ENCODE measurements at regions not wholly inside any gene's neighbourhood (a gene's known extent, or its start where the extent isn't known, plus 50 kb on each side); places are given as distances from the start of the nearest gene placed in this dataset.

DNA sequence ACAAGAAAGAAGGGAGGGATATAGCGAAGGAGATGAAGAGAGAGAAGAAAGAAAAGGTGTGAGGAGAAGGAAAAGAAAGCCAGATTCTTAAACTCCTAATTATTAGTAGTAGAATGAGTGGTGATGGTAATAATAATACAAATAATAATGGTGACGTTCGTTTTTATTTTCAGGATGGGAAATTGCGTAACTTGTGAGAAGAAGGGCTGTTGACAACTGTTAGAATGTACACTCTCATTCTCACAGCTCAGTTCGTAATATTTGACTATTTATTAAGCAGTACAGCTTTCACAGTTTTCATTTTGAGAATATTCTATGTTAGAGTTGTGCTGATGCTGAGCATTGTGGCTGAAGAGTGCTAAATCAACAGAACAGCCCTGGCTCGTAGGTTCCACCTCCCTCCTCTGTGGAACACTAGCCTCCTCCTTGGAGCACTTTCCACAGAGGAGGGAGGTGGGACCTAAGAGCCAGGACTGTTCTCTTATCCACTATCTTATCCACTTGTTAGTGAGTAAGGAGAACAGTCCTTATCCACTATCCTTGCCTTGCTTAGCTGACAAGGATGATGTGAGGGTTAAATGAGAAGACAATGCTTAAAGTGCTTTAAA lies 258.3 kb upstream of the VLDLR start:
- H3K4me1 Mint-ChIP-seq (ENCODE audit: low read depth), result no peaks in the 10 kb centered on the region
- no peak overlapping the region for H3K4me3 Mint-ChIP-seq
- no peak overlapping the region for H3K27ac Mint-ChIP-seq
- H3K36me3 Mint-ChIP-seq (ENCODE audit: low read depth), result no peaks in the 10 kb centered on the region
- H3K9me3 Mint-ChIP-seq, result no peaks in the 10 kb centered on the region
- intact Hi-C loops (cut with micrococcal nuclease), result no loop called here
- H3K27me3 Mint-ChIP-seq, result peaks cover 1% of the 10 kb centered on the region

DNA sequence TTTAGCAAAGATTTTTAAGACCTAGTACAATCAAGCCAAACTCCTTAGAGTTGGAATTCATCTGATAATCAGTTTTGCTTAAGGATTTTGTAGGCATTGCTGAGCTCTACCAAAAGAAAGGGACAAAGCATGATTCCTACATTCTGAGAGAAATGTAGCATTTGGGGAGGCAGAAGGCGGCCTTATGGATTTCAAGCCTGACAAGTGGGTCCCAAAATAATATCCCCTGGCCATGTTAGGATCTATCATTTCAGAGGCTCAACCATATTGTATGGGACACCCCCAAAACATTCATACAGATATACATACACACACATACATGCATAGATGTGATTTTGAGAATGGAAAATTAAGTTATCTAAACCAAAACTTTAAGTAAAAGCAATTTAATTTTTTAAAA lies 257.8 kb upstream of the VLDLR start:
- Mint-ChIP-seq H3K27ac (no peak overlapping the region), H3K9me3 (no peaks in the 10 kb centered on the region), H3K4me1 (ENCODE audit: low read depth) (no peaks in the 10 kb centered on the region), H3K27me3 (peaks cover 1% of the 10 kb centered on the region), H3K4me3 (no peak overlapping the region), H3K36me3 (ENCODE audit: low read depth) (no peaks in the 10 kb centered on the region)
- intact Hi-C loops (cut with micrococcal nuclease), result no loop called here

DNA sequence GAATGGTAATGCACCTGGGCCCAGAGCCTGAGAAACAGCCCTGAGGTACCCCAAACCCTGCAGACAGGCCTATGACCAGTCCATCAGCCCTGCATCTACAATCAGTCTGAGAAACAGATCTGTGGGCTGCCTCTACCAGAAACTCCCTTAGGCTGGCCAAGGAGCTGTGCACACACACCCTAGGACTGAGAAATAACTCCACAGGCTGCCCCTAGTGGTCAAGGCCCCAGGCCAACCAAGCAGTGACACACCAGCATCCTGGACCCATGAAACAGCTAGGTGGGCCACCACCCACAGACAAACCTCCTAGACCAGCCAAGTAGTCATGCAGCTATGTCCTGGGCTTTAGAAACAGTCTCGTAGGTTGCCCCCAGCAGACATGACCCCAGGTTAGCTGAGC lies 253.6 kb upstream of the VLDLR start:
- Mint-ChIP-seq H3K4me3 (no peak overlapping the region), H3K27ac (no peak overlapping the region), H3K9me3 (no peaks in the 10 kb centered on the region), H3K4me1 (ENCODE audit: low read depth) (no peaks in the 10 kb centered on the region), H3K36me3 (ENCODE audit: low read depth) (no peaks in the 10 kb centered on the region), H3K27me3 (no peaks in the 10 kb centered on the region)
- intact Hi-C loops (cut with micrococcal nuclease), result no loop called here

DNA sequence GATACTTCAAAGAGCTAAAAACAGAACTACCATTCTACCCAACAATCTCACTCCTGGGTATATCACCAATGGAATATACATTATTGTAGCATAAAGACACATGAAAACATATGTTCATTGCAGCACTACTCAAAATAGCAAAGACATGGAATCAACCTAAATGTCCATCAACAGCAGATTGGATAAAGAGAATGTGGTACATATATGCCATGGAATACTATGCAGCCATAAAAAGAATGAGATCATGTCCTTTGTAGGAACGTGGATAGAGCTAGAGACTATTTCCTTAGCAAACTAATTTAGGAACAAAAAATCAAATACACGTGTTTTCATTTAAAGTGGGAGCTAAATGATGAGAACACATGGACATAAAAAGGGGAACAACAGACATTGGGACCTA lies 247.9 kb upstream of the VLDLR start:
- Mint-ChIP-seq H3K4me1 (ENCODE audit: low read depth) (no peaks in the 10 kb centered on the region), H3K27me3 (no peaks in the 10 kb centered on the region), H3K27ac (no peak overlapping the region), H3K36me3 (ENCODE audit: low read depth) (no peaks in the 10 kb centered on the region), H3K4me3 (no peak overlapping the region), H3K9me3 (no peaks in the 10 kb centered on the region)
- intact Hi-C loops (cut with micrococcal nuclease), result no loop called here

DNA sequence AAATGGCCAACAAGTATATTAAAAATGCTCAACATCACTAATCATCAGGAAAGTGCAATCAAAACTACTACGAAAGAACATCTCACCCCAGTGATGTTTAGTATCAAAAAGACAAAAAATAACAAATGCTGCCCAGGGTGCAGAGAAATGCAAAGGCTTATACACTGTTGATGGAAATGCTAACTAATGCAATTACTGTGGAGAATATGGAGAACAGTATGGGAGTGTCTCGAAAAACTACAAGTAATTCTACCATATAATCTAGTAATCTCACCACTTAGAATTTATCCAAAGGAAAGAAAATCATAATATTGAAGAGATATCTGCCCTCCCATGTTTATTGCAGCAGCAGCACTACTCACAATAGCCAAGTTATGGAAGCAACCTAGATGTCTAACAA lies 246.5 kb upstream of the VLDLR start:
- intact Hi-C loops (cut with micrococcal nuclease), result no loop called here

DNA sequence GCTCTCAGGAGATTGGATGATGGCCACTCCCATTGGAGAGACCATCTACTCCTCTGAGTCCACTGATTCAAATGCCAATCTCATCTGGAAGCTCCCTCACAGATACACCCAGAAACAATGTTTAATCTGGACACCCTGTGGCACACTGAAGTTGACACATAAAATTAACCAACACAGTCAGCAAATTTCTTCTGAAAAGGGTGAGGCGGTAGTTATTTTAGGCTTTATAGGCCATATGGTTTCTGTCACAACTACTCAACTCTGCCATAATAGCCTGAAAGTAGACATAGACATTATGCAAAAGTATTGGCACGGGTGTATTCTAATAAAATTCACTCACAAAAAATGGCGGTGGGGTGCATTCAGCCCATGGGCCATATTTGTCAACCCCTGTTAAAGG lies 244.5 kb upstream of the VLDLR start:
- Mint-ChIP-seq H3K4me3 (no peak overlapping the region), H3K27me3 (no peaks in the 10 kb centered on the region), H3K36me3 (ENCODE audit: low read depth) (no peaks in the 10 kb centered on the region), H3K9me3 (no peaks in the 10 kb centered on the region), H3K27ac (no peak overlapping the region), H3K4me1 (ENCODE audit: low read depth) (no peaks in the 10 kb centered on the region)
- intact Hi-C loops (cut with micrococcal nuclease), result no loop called here

More for the DNA sequence above, 246.5 kb upstream of the VLDLR start:
- Mint-ChIP-seq H3K4me1 (ENCODE audit: low read depth) (no peaks in the 10 kb centered on the region), H3K36me3 (ENCODE audit: low read depth) (no peaks in the 10 kb centered on the region), H3K9me3 (no peaks in the 10 kb centered on the region), H3K27me3 (no peaks in the 10 kb centered on the region), H3K4me3 (no peak overlapping the region), H3K27ac (no peak overlapping the region)

DNA sequence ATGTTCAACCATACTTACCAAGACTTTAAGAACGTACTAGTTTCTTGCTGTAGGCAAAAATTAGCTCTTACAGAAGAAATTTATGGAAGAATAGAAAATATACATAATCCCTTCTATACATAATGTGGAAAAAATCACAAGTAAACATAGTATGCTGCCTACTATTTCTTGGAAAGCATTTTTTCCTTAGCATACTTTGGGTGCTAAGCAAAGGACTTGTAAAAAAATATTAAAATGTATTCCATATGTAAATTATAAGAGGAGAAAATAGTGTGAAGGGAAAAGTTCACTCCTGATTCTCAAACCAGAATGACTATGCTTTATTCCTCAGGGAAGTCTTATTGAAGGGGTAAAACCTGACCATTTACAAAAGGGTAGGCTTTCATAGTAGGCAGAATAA lies 243.8 kb upstream of the VLDLR start:
- no peaks in the 10 kb centered on the region for H3K4me1 Mint-ChIP-seq (ENCODE audit: low read depth)
- intact Hi-C loops (cut with micrococcal nuclease), result no loop called here
- no peak overlapping the region for H3K4me3 Mint-ChIP-seq
- no peaks in the 10 kb centered on the region for H3K27me3 Mint-ChIP-seq
- no peaks in the 10 kb centered on the region for H3K36me3 Mint-ChIP-seq (ENCODE audit: low read depth)
- no peak overlapping the region for H3K27ac Mint-ChIP-seq
- no peaks in the 10 kb centered on the region for H3K9me3 Mint-ChIP-seq

DNA sequence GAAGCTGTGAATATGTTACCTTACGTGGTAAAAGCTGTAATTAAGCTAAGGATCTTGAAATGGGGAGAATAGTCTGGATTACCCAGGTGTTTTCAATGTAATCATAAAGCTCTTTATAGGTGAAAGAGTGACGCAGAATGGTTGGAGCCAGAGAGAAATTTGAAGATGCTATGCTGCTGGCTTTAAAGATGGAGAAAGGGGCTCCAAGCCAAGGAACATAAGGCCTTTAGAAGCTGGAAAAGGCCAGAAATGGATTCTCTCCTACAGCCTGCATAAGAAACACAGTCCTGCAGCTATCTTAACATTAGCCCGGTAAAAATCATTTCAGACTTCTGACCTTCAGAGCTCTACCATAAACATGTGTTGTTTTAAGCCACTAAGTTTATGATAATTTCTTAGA lies 243.3 kb upstream of the VLDLR start:
- Mint-ChIP-seq H3K4me1 (ENCODE audit: low read depth) (no peaks in the 10 kb centered on the region), H3K9me3 (no peaks in the 10 kb centered on the region), H3K36me3 (ENCODE audit: low read depth) (no peaks in the 10 kb centered on the region), H3K4me3 (no peak overlapping the region), H3K27me3 (no peaks in the 10 kb centered on the region), H3K27ac (no peak overlapping the region)
- intact Hi-C loops (cut with micrococcal nuclease), result no loop called here

DNA sequence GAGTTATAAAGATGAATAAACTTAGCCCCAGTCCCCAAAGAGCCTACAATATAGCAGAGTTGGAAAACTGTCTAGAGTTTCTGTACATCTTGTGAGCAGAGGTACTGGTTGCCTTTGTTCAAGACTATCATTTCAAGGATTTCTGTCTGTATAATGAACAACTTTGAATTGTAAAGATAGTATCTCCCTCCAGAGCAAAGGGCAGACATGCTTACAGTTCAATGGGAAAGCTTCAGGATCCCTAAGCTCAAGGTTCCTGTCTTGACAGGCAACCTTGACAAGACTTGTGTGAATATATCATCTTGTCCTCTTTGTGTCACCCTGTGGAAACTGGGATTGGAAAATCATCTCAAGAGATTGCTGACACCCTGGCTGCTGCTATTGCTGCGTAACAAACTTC lies 242.8 kb upstream of the VLDLR start:
- H3K9me3 Mint-ChIP-seq, result no peaks in the 10 kb centered on the region
- no peak overlapping the region for H3K4me3 Mint-ChIP-seq
- intact Hi-C loops (cut with micrococcal nuclease), result no loop called here
- no peak overlapping the region for H3K27ac Mint-ChIP-seq
- no peaks in the 10 kb centered on the region for H3K36me3 Mint-ChIP-seq (ENCODE audit: low read depth)
- no peaks in the 10 kb centered on the region for H3K4me1 Mint-ChIP-seq (ENCODE audit: low read depth)
- H3K27me3 Mint-ChIP-seq, result no peaks in the 10 kb centered on the region

DNA sequence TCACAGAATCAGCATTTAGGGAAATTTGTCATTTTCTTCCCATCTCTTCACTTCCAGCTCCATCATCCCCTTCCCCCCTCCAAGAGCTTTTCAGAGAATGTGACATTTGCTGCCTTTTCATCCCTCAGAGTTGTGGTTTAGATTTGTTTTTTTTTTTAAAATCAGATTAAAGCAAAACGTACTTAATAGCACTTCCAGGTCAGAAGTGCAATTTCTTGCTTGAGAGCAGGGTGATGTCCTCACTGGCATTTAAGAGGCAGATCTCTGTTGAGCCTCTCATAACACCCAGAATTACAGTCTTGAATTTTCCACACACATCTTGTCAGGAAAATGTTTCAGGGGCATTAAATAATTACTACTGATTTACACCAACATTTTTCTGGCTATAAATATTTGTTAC lies 236.8 kb upstream of the VLDLR start:
- Mint-ChIP-seq H3K9me3 (no peaks in the 10 kb centered on the region), H3K4me3 (no peak overlapping the region), H3K36me3 (ENCODE audit: low read depth) (no peaks in the 10 kb centered on the region), H3K27me3 (peaks cover 1% of the 10 kb centered on the region), H3K4me1 (ENCODE audit: low read depth) (no peaks in the 10 kb centered on the region), H3K27ac (no peak overlapping the region)
- intact Hi-C loops (cut with micrococcal nuclease), result no loop called here

DNA sequence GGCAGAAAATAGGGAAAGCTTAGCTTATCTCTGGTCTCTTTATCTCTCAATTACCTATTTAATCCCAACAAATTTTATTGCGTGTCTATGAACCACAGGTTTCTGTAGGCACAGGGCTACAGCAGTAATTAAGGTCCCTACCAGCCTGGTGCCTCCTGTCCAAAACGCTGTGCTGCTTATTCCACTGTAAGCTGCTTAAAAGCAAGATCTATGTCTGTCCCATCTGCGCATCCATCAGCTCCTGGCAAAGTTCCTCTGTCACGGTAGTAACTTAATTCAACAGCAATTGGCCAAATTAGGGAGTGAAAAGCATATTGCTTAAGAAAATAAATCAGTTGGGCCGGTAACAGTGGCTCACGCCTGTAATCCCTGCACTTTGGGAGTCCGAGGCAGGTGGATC lies 235.8 kb upstream of the VLDLR start:
- H3K27ac Mint-ChIP-seq, result no peak overlapping the region
- H3K27me3 Mint-ChIP-seq, result peaks cover 1% of the 10 kb centered on the region
- no peak overlapping the region for H3K4me3 Mint-ChIP-seq
- intact Hi-C loops (cut with micrococcal nuclease), result no loop called here
- no peaks in the 10 kb centered on the region for H3K4me1 Mint-ChIP-seq (ENCODE audit: low read depth)
- H3K9me3 Mint-ChIP-seq, result no peaks in the 10 kb centered on the region
- no peaks in the 10 kb centered on the region for H3K36me3 Mint-ChIP-seq (ENCODE audit: low read depth)

DNA sequence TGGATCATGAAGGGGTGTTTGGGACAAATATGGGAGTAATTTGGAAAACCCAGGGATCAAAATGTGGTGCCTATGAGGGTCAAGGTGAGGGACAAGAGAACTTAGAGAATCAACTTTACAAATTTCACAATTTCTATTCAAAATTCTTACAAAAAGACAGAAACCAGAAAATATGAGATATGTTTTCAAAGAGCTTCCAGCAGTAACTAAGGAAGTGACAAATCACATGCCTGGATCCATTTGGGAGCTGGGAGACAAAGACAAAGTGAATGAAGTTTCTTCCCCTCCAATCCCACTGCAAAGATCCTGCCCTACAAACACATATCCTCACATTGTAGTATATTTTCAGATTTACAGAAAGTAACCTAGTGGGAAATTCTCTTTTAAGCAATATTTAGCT lies 235.0 kb upstream of the VLDLR start:
- Mint-ChIP-seq H3K27me3 (peaks cover 1% of the 10 kb centered on the region), H3K27ac (no peak overlapping the region), H3K4me3 (no peak overlapping the region), H3K9me3 (no peaks in the 10 kb centered on the region), H3K4me1 (ENCODE audit: low read depth) (no peaks in the 10 kb centered on the region), H3K36me3 (ENCODE audit: low read depth) (no peaks in the 10 kb centered on the region)
- intact Hi-C loops (cut with micrococcal nuclease), result no loop called here

DNA sequence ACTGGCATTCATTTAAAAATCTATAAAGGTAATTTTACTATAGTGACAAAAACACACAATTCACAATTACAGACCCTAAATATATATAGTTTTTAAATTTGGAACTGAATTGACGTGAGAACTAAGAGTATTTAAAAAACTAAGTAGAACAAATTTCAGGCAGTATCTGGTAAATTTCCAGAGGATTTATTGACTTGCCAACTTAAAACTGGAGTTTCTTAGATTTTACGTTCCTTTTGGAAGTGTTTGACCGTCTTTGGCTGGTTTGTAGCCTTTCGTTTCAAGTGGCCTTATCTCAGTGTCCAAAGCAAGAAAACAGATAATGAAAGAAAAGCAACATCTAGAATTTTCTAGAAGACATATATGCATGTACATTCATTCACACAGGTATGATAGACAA lies 234.4 kb upstream of the VLDLR start:
- intact Hi-C loops (cut with micrococcal nuclease), result no loop called here
- Mint-ChIP-seq H3K36me3 (ENCODE audit: low read depth) (no peaks in the 10 kb centered on the region), H3K27me3 (peaks cover 1% of the 10 kb centered on the region), H3K9me3 (no peaks in the 10 kb centered on the region), H3K4me1 (ENCODE audit: low read depth) (no peaks in the 10 kb centered on the region), H3K27ac (no peak overlapping the region), H3K4me3 (no peak overlapping the region)

DNA sequence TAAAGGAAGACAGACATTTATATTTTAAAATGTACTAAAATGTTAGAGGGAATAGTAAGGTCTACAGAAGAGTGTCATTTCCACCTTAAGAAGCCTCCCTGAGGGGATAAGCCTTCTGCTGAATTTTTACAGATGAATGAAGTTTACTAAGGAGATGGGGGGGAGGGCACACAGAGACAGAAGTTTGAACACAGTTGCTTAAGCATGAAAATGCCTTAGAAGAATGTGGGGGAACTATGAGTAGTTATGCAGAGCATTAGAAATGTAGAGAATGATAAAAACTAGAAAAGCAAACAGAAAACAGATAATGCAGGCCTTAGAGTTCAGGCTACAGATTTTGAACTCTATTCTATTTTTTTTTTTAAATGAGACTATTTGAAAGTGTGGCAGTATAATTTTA lies 232.2 kb upstream of the VLDLR start:
- Mint-ChIP-seq H3K4me1 (ENCODE audit: low read depth) (no peaks in the 10 kb centered on the region), H3K9me3 (no peaks in the 10 kb centered on the region), H3K27ac (no peak overlapping the region), H3K27me3 (peaks cover 3% of the 10 kb centered on the region), H3K4me3 (no peak overlapping the region), H3K36me3 (ENCODE audit: low read depth) (no peaks in the 10 kb centered on the region)
- intact Hi-C loops (cut with micrococcal nuclease), result no loop called here

DNA sequence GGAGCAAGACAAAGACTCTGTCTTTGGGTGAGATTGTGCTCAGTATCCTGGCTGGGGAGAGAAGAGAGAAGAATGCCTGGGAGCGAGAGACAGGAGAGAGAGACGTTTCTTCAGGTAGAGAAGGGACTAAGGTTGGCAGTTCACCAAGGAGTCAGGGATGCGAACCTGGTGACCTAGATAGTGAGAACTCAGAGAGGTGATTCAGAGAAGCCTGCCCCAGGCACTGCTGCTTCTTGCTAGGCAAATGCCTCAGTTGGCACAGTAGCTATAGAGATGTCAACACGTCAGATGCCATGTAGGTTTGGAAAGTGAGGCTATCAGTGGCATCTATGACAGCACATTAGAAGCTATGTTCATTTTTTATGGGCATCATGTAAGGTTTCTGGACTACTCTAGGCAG lies 231.6 kb upstream of the VLDLR start:
- intact Hi-C loops (cut with micrococcal nuclease), result no loop called here
- peaks cover 1% of the 10 kb centered on the region for H3K27me3 Mint-ChIP-seq
- H3K4me1 Mint-ChIP-seq (ENCODE audit: low read depth), result no peaks in the 10 kb centered on the region
- H3K4me3 Mint-ChIP-seq, result no peak overlapping the region
- no peaks in the 10 kb centered on the region for H3K36me3 Mint-ChIP-seq (ENCODE audit: low read depth)
- H3K27ac Mint-ChIP-seq, result no peak overlapping the region
- no peaks in the 10 kb centered on the region for H3K9me3 Mint-ChIP-seq
